HK-2 (cell line): ENCODE measurements at regions not wholly inside any gene's neighbourhood (a gene's known extent, or its start where the extent isn't known, plus 50 kb on each side); places are given as distances from the start of the nearest gene placed in this dataset.
"Not testable (repeated sequence)": the region's sequence is repeated elsewhere in the genome, so short reads cannot be mapped to it uniquely, and the experiment has no call there.

Source experiments
- DNase-seq: peaks from one replicate; pipeline ENCODE4 v3.0.0-alpha.2; 2018; ENCODE audit not compliant: unreplicated experiment

- DNase-seq: no peak
Measured at GRCh38 chr2:172287605-172288315, 139.6 kb upstream of the ITGA6 start.

GRCh38 chr2:172288603-172289002, 138.8 kb upstream of the ITGA6 start:
- DNase-seq: no peak

GRCh38 chr2:172293952-172294351, 133.4 kb upstream of the ITGA6 start:
- no peak for DNase-seq

- no peak for DNase-seq
Measured at GRCh38 chr2:172294983-172295382, 132.4 kb upstream of the ITGA6 start.

- DNase-seq: no peak
Measured at GRCh38 chr2:172295677-172296076, 131.7 kb upstream of the ITGA6 start.

- no peak for DNase-seq
Measured at GRCh38 chr2:172296267-172297046, 130.9 kb upstream of the ITGA6 start.

GRCh38 chr2:172297531-172297930, 129.9 kb upstream of the ITGA6 start:
- no peak for DNase-seq

GRCh38 chr2:172297950-172298349, 129.4 kb upstream of the ITGA6 start:
- DNase-seq: no peak

- DNase-seq: no peak
Measured at GRCh38 chr2:172299741-172300140, 127.6 kb upstream of the ITGA6 start.

GRCh38 chr2:172300851-172301250, 126.5 kb upstream of the ITGA6 start:
- no peak for DNase-seq

GRCh38 chr2:172305066-172305465, 122.3 kb upstream of the ITGA6 start:
- no peak for DNase-seq

- DNase-seq: no peak
Measured at GRCh38 chr2:172307800-172308199, 119.6 kb upstream of the ITGA6 start.

GRCh38 chr2:172308253-172308935, 119.0 kb upstream of the ITGA6 start:
- DNase-seq: no peak

- DNase-seq: no peak
Measured at GRCh38 chr2:172311921-172312345, 115.5 kb upstream of the ITGA6 start.

GRCh38 chr2:172313715-172314341, 113.6 kb upstream of the ITGA6 start:
- no peak for DNase-seq

- DNase-seq: not testable (repeated sequence)
Measured at GRCh38 chr2:172315070-172315469, 112.3 kb upstream of the ITGA6 start.

GRCh38 chr2:172322049-172322448, 105.3 kb upstream of the ITGA6 start:
- DNase-seq: no peak

- no peak for DNase-seq
Measured at GRCh38 chr2:172323256-172323655, 104.1 kb upstream of the ITGA6 start.

GRCh38 chr2:172323861-172324597, 103.4 kb upstream of the ITGA6 start:
- DNase-seq: no peak

GRCh38 chr2:172326211-172326509, 101.2 kb upstream of the ITGA6 start:
- no peak for DNase-seq

GRCh38 chr2:172328103-172328841, 99.1 kb upstream of the ITGA6 start:
- DNase-seq: no peak
